Nephron progenitor cell (in vitro differentiated cells): ENCODE measurements at regions not wholly inside any gene's neighbourhood (a gene's known extent, or its start where the extent isn't known, plus 50 kb on each side); places are given as distances from the start of the nearest gene placed in this dataset.

ENCODE experiments used
- DNase-seq: peaks from one replicate; pipeline ENCODE4 v3.0.0; 2021
- H3K27ac Mint-ChIP-seq: 2 replicates; pipeline ENCODE4 v1.8.0; 2021; ENCODE audit warnings: mild to moderate bottlenecking, moderate library complexity, mixed read lengths
- H3K27me3 Mint-ChIP-seq: 2 replicates; pipeline ENCODE4 v1.8.0; 2021; ENCODE audit warnings: mild to moderate bottlenecking, low read depth, mixed read lengths; ENCODE audit not compliant: poor library complexity
- H3K36me3 Mint-ChIP-seq: 2 replicates; pipeline ENCODE4 v1.8.0; 2021; ENCODE audit warnings: low read depth, mixed read lengths
- H3K4me1 Mint-ChIP-seq: 2 replicates; pipeline ENCODE4 v1.8.0; 2021; ENCODE audit warnings: mixed read lengths
- H3K4me3 Mint-ChIP-seq: 2 replicates; pipeline ENCODE4 v1.8.0; 2021; ENCODE audit warnings: mild to moderate bottlenecking, moderate library complexity, mixed read lengths
- H3K9me3 Mint-ChIP-seq: 2 replicates; pipeline ENCODE4 v1.8.0; 2021; ENCODE audit warnings: mild to moderate bottlenecking, moderate library complexity, mixed read lengths
- CTCF ChIP-seq: fragments of 200-600 bp; sonication (generic); IDR thresholded peaks from 2 replicates; pipeline ENCODE4 v1.5.0; 2021; ENCODE audit warnings: antibody characterized with exemption

- Mint-ChIP-seq H3K27me3 (peaks cover 25% of the 10 kb centered on the region), H3K4me1 (peaks cover 10% of the 10 kb centered on the region), H3K36me3 (no peaks in the 10 kb centered on the region), H3K9me3 (no peaks in the 10 kb centered on the region), H3K27ac (no peak overlapping the region), H3K4me3 (no peak overlapping the region)
- no peak for DNase-seq
- TF ChIP-seq CTCF = no peak
Measured at GRCh38 chr17:33940769-33941370, 314.2 kb upstream of the CCL2 start.

- Mint-ChIP-seq H3K9me3 (no peaks in the 10 kb centered on the region), H3K4me1 (peaks cover 10% of the 10 kb centered on the region), H3K4me3 (no peak overlapping the region), H3K36me3 (no peaks in the 10 kb centered on the region), H3K27ac (no peak overlapping the region), H3K27me3 (peaks cover 22% of the 10 kb centered on the region)
- DNase-seq = no peak
- no peak for TF ChIP-seq CTCF
Measured at GRCh38 chr17:33941744-33942143, 313.3 kb upstream of the CCL2 start.

GRCh38 chr17:33942414-33942813 is 312.7 kb upstream of the CCL2 start:
- no peak for DNase-seq
- no peak for TF ChIP-seq CTCF

GRCh38 chr17:33944412-33944811 is 310.7 kb upstream of the CCL2 start:
- Mint-ChIP-seq H3K36me3 (no peaks in the 10 kb centered on the region), H3K4me3 (no peak overlapping the region), H3K9me3 (no peaks in the 10 kb centered on the region), H3K27me3 (peaks cover 28% of the 10 kb centered on the region), H3K4me1 (peaks cover 10% of the 10 kb centered on the region), H3K27ac (no peak overlapping the region)
- DNase-seq = no peak
- no peak for TF ChIP-seq CTCF

More at GRCh38 chr17:33942414-33942813, 312.7 kb upstream of the CCL2 start:
- Mint-ChIP-seq H3K4me1 (peaks cover 10% of the 10 kb centered on the region), H3K9me3 (no peaks in the 10 kb centered on the region), H3K27me3 (peaks cover 24% of the 10 kb centered on the region), H3K4me3 (no peak overlapping the region), H3K36me3 (no peaks in the 10 kb centered on the region), H3K27ac (no peak overlapping the region)

DNA sequence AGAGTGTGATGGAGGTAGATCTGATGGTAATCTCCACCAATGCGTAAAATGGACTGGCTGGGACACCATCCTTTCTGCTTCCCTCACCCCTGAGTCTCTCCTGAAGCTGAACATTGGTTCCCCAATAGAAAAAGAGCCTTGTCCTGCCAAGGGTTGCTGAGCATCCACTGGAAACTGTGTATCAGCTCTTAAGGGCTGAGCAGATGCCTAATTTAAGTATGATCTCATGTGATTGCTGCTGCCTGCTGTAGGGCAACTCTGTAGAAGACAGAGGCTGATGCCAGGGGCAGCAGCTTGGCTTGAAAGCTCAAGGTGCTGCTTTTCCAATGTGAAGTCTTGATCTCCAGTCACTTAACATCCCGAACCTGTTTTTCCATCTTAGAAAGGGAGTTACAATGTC is 310.3 kb upstream of the CCL2 start:
- TF ChIP-seq CTCF = no peak
- Mint-ChIP-seq H3K4me3 (no peak overlapping the region), H3K36me3 (no peaks in the 10 kb centered on the region), H3K9me3 (no peaks in the 10 kb centered on the region), H3K27me3 (peaks cover 28% of the 10 kb centered on the region), H3K4me1 (peaks cover 10% of the 10 kb centered on the region), H3K27ac (no peak overlapping the region)
- no peak for DNase-seq
